Activated naive CD8-positive, alpha-beta T cell treated with anti-CD3 and anti-CD28 coated beads for 36 hours (primary cell): ENCODE measurements at regions not wholly inside any gene's neighbourhood (a gene's known extent, or its start where the extent isn't known, plus 50 kb on each side); places are given as distances from the start of the nearest gene placed in this dataset.

Experiments
- DNase-seq: peaks from one replicate; pipeline ENCODE4 v3.0.0; 2021
- H3K27ac Mint-ChIP-seq: one replicate; pipeline ENCODE4 v1.8.0; 2022; ENCODE audit warnings: mild to moderate bottlenecking, moderate library complexity, mixed read lengths
- H3K27me3 Mint-ChIP-seq: one replicate; pipeline ENCODE4 v1.8.0; 2022; ENCODE audit warnings: mild to moderate bottlenecking, mixed read lengths
- H3K36me3 Mint-ChIP-seq: one replicate; pipeline ENCODE4 v1.8.0; 2021; ENCODE audit warnings: mild to moderate bottlenecking, mixed read lengths
- H3K4me1 Mint-ChIP-seq: one replicate; pipeline ENCODE4 v1.8.0; 2021; ENCODE audit warnings: mixed read lengths
- H3K4me3 Mint-ChIP-seq: one replicate; pipeline ENCODE4 v1.8.0; 2022; ENCODE audit warnings: mild to moderate bottlenecking, moderate library complexity, mixed read lengths
- H3K9me3 Mint-ChIP-seq: one replicate; pipeline ENCODE4 v1.8.0; 2022; ENCODE audit warnings: mixed read lengths

DNA sequence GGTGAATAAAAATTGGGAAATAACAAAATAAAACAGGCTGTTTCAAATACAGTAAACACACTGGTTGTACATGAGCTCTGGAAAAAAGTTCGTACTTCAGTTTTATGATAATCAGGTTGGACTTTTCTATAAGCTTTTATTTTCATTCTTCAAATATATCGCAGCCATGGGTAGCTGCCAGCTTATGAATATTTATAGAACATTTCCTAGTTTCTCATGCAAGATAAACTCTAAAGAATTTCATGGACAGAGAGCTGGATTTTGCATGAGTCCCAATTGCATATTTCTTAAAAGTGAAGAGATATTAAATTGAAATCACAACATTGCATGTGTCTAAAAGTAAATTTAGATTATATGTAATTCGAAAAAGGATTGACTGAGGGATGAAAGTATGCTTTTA, 827.6 kb downstream of the SLC6A15 start:
- H3K27me3 Mint-ChIP-seq: no peaks in the 10 kb centered on the region
- H3K4me3 Mint-ChIP-seq: no peak overlapping the region
- H3K4me1 Mint-ChIP-seq: no peaks in the 10 kb centered on the region
- H3K9me3 Mint-ChIP-seq: no peaks in the 10 kb centered on the region
- H3K36me3 Mint-ChIP-seq: no peaks in the 10 kb centered on the region
- H3K27ac Mint-ChIP-seq: no peak overlapping the region
- no peak for DNase-seq

- Mint-ChIP-seq H3K27ac (no peak overlapping the region), H3K36me3 (no peaks in the 10 kb centered on the region), H3K27me3 (no peaks in the 10 kb centered on the region), H3K9me3 (no peaks in the 10 kb centered on the region), H3K4me1 (no peaks in the 10 kb centered on the region), H3K4me3 (no peak overlapping the region)
- DNase-seq: no peak
Measured at GRCh38 chr12:84079626-84080025, 833.0 kb downstream of the SLC6A15 start.

DNA sequence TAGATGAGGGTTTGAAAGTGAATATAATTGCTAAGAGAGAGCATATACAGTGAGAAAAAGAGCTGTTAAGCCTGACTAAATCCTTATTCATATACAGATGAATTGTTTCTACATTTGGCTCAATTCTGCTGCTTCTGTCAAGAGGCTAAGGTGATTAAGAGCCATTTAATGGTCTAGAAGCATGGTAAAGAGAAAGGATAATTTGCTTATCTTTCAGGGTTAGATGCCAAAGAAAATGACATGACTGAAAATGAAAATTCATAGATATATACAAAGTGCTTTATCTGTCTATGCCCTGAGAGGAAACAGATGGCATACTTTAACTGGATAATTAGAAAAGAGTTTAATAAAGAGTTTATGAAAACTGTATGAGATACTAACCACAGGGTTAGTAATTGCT, 834.9 kb downstream of the SLC6A15 start:
- H3K27ac Mint-ChIP-seq: no peak overlapping the region
- no peak overlapping the region for H3K4me3 Mint-ChIP-seq
- no peaks in the 10 kb centered on the region for H3K27me3 Mint-ChIP-seq
- no peaks in the 10 kb centered on the region for H3K4me1 Mint-ChIP-seq
- H3K9me3 Mint-ChIP-seq: no peaks in the 10 kb centered on the region
- no peak for DNase-seq
- no peaks in the 10 kb centered on the region for H3K36me3 Mint-ChIP-seq

DNA sequence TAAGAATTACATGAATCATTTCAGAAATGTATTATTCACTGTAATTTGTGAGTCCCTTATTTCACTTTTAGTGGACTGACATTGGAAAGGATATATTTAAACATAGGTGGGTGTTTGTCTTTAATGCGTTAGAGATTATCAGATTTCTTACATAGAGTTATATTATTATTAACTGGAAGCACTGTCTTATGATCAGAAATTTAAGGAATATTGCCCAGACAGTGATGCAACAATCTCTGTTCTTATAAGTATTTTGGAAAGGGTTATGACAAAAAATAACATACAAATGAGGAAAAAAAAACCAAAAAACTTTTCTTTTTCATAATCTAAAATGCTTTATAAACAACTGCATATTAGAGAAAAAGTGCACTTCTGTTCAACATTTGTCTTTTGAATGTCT, 836.6 kb downstream of the SLC6A15 start:
- Mint-ChIP-seq H3K9me3 (no peaks in the 10 kb centered on the region), H3K27ac (no peak overlapping the region), H3K27me3 (no peaks in the 10 kb centered on the region), H3K36me3 (no peaks in the 10 kb centered on the region), H3K4me3 (no peak overlapping the region), H3K4me1 (no peaks in the 10 kb centered on the region)
- no peak for DNase-seq

- Mint-ChIP-seq H3K27ac (no peak overlapping the region), H3K36me3 (no peaks in the 10 kb centered on the region), H3K27me3 (no peaks in the 10 kb centered on the region), H3K4me3 (no peak overlapping the region), H3K4me1 (no peaks in the 10 kb centered on the region), H3K9me3 (peaks cover 3% of the 10 kb centered on the region)
- DNase-seq: no peak
Measured at GRCh38 chr12:84073401-84073800, 839.2 kb downstream of the SLC6A15 start.

DNA sequence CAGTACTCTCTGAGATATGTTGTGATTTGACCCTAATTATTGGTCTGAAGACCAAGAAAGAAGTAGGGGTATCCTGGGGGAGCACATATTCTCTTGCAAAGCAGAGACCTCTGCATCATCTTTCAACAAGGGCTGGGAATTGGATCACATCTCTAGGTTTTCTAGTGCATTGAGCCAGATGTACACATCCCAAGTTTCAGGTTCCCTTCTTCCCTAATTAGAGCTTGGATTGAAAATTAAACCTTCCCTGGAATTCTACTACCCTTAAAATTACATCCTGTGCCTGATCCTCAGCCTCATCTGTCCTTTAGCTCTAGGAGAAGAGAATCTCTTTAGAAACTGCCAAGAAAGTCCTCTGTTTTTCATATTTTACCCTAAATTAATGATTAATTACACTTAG, 839.6 kb downstream of the SLC6A15 start:
- no peaks in the 10 kb centered on the region for H3K27me3 Mint-ChIP-seq
- no peak for DNase-seq
- H3K4me3 Mint-ChIP-seq: no peak overlapping the region
- peaks cover 4% of the 10 kb centered on the region for H3K9me3 Mint-ChIP-seq
- no peak overlapping the region for H3K27ac Mint-ChIP-seq
- no peaks in the 10 kb centered on the region for H3K4me1 Mint-ChIP-seq
- no peaks in the 10 kb centered on the region for H3K36me3 Mint-ChIP-seq

GRCh38 chr12:84070292-84070691, 842.3 kb downstream of the SLC6A15 start:
- Mint-ChIP-seq H3K36me3 (no peaks in the 10 kb centered on the region), H3K9me3 (peaks cover 5% of the 10 kb centered on the region), H3K4me1 (no peaks in the 10 kb centered on the region), H3K27ac (no peak overlapping the region), H3K27me3 (no peaks in the 10 kb centered on the region), H3K4me3 (no peak overlapping the region)
- DNase-seq: no peak

- peaks cover 6% of the 10 kb centered on the region for H3K9me3 Mint-ChIP-seq
- no peak overlapping the region for H3K27ac Mint-ChIP-seq
- no peak overlapping the region for H3K4me3 Mint-ChIP-seq
- no peaks in the 10 kb centered on the region for H3K4me1 Mint-ChIP-seq
- H3K36me3 Mint-ChIP-seq: no peaks in the 10 kb centered on the region
- no peaks in the 10 kb centered on the region for H3K27me3 Mint-ChIP-seq
- DNase-seq: no peak
Measured at GRCh38 chr12:84069699-84070098, 842.9 kb downstream of the SLC6A15 start.

- Mint-ChIP-seq H3K27me3 (no peaks in the 10 kb centered on the region), H3K4me3 (no peak overlapping the region), H3K4me1 (no peaks in the 10 kb centered on the region), H3K36me3 (no peaks in the 10 kb centered on the region), H3K27ac (no peak overlapping the region), H3K9me3 (peaks cover 6% of the 10 kb centered on the region)
- no peak for DNase-seq
Measured at GRCh38 chr12:84069198-84069597, 843.4 kb downstream of the SLC6A15 start.

DNA sequence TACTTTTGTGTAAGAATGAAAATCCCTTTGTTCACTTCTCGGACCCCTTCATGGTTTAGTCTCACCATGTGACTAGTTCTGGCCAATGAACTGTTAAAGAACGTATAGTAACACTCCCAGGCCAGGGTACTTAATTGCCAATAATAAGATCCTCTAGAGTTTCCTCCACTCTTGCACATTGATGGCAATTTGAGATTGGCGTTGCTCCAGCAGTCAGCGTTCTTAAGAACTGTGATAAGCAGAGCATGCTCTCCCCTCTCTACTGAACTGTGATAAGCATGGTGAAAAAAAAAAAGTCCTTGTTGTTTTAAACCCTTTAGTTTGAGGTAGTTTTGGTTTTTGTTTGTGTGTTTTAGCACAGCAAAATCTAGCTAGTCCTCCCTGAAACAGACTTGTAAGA, 854.5 kb downstream of the SLC6A15 start:
- Mint-ChIP-seq H3K4me3 (no peak overlapping the region), H3K4me1 (no peaks in the 10 kb centered on the region), H3K27ac (no peak overlapping the region), H3K27me3 (no peaks in the 10 kb centered on the region), H3K36me3 (no peaks in the 10 kb centered on the region), H3K9me3 (no peaks in the 10 kb centered on the region)
- no peak for DNase-seq

DNA sequence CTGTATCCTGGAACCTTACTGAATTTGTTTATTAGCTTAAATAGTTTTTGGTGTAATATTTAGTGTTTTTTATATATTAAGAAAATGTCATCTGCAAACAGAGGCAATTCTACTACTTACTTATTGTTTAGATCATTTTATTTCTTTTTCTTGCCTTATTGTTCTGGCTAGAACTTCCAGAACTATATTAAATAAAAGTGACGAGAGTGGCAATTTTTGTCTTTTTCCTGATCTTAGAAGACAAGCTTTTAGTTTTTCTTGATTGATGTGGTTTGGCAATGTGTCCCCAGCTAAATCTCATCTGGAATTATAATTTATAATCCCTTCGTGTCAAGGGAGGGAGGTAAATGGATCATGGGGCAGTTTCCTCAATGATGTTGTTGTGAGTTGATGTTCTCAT, 857.8 kb downstream of the SLC6A15 start:
- Mint-ChIP-seq H3K27ac (no peak overlapping the region), H3K9me3 (peaks cover 2% of the 10 kb centered on the region), H3K4me1 (no peaks in the 10 kb centered on the region), H3K36me3 (no peaks in the 10 kb centered on the region), H3K4me3 (no peak overlapping the region), H3K27me3 (no peaks in the 10 kb centered on the region)
- DNase-seq: no peak

DNA sequence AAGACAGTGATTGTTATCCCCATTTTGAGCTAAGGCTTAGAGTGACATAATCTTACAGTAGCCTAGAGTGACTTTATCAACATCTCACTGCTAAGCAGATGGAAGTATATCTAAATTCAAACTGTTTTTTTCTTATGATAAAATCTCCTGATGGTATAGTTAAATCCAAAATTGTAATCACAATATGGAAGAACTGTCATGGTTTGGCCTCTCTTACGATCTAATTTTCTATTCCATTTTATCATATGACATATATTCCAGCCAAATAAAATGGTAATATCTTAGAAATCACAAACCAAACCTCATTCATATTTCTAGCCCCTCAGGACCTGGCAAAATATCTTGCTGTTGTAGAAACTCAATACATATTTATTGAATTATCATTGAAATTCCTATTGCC, 864.7 kb downstream of the SLC6A15 start:
- Mint-ChIP-seq H3K36me3 (no peaks in the 10 kb centered on the region), H3K4me1 (no peaks in the 10 kb centered on the region), H3K27ac (no peak overlapping the region), H3K27me3 (no peaks in the 10 kb centered on the region), H3K9me3 (peaks cover under 1% of the 10 kb centered on the region), H3K4me3 (no peak overlapping the region)
- DNase-seq: no peak

- DNase-seq: no peak
- Mint-ChIP-seq H3K27ac (no peak overlapping the region), H3K4me3 (no peak overlapping the region), H3K27me3 (no peaks in the 10 kb centered on the region), H3K9me3 (no peaks in the 10 kb centered on the region), H3K4me1 (no peaks in the 10 kb centered on the region), H3K36me3 (no peaks in the 10 kb centered on the region)
Measured at GRCh38 chr12:84046859-84047258, 865.7 kb downstream of the SLC6A15 start.

GRCh38 chr12:84043355-84043754, 869.2 kb downstream of the SLC6A15 start:
- Mint-ChIP-seq H3K27me3 (no peaks in the 10 kb centered on the region), H3K9me3 (no peaks in the 10 kb centered on the region), H3K4me3 (no peak overlapping the region), H3K36me3 (no peaks in the 10 kb centered on the region), H3K4me1 (no peaks in the 10 kb centered on the region), H3K27ac (no peak overlapping the region)
- DNase-seq: no peak

- DNase-seq: no peak
- H3K4me3 Mint-ChIP-seq: no peak overlapping the region
- H3K9me3 Mint-ChIP-seq: peaks cover 3% of the 10 kb centered on the region
- no peaks in the 10 kb centered on the region for H3K36me3 Mint-ChIP-seq
- no peak overlapping the region for H3K27ac Mint-ChIP-seq
- H3K4me1 Mint-ChIP-seq: no peaks in the 10 kb centered on the region
- H3K27me3 Mint-ChIP-seq: no peaks in the 10 kb centered on the region
Measured at GRCh38 chr12:84038242-84038641, 874.4 kb downstream of the SLC6A15 start.

- no peak for DNase-seq
- Mint-ChIP-seq H3K4me3 (no peak overlapping the region), H3K27ac (no peak overlapping the region), H3K27me3 (no peaks in the 10 kb centered on the region), H3K9me3 (peaks cover 5% of the 10 kb centered on the region), H3K36me3 (no peaks in the 10 kb centered on the region), H3K4me1 (no peaks in the 10 kb centered on the region)
Measured at GRCh38 chr12:84036912-84037311, 875.7 kb downstream of the SLC6A15 start.

- no peak for DNase-seq
- Mint-ChIP-seq H3K36me3 (no peaks in the 10 kb centered on the region), H3K27me3 (no peaks in the 10 kb centered on the region), H3K4me1 (no peaks in the 10 kb centered on the region), H3K4me3 (no peak overlapping the region), H3K27ac (no peak overlapping the region), H3K9me3 (peaks cover 5% of the 10 kb centered on the region)
Measured at GRCh38 chr12:84035766-84036165, 876.8 kb downstream of the SLC6A15 start.
